DOHH2 (cell line): ENCODE measurements at regions not wholly inside any gene's neighbourhood (a gene's known extent, or its start where the extent isn't known, plus 50 kb on each side); places are given as distances from the start of the nearest gene placed in this dataset.

Experiments used
- CTCF ChIP-seq: fragments of 200-600 bp; sonication (generic); IDR thresholded peaks from one replicate; pipeline ENCODE4 v1.5.1; 2014; ENCODE audit warnings: antibody characterized with exemption, mild to moderate bottlenecking, low read depth, low read length; ENCODE audit not compliant: poor library complexity, severe bottlenecking
- EZH2phosphoT487 ChIP-seq: fragments of 200-600 bp; sonication (generic); IDR thresholded peaks from 2 replicates; pipeline ENCODE4 v1.6.1; 2017; ENCODE audit warnings: borderline replicate concordance, mild to moderate bottlenecking, antibody characterized with exemption, low read length, moderate library complexity, mixed read lengths

- no peak for TF ChIP-seq CTCF
- no peak for TF ChIP-seq EZH2phosphoT487
Observed at GRCh38 chr12:93982771-93983315, 165.5 kb upstream of the PLXNC1 start.
